T-helper 2 cell treated with Interferon-gamma antibody and Interleukin-4, amounts not matched to agents 100 ng/mL and 5 ng/mL, for 36 hours (primary cell): ENCODE measurements at regions not wholly inside any gene's neighbourhood (a gene's known extent, or its start where the extent isn't known, plus 50 kb on each side); places are given as distances from the start of the nearest gene placed in this dataset.
"Not testable (repeated sequence)": the region's sequence is repeated elsewhere in the genome, so short reads cannot be mapped to it uniquely, and the experiment has no call there.

Experiments
- intact Hi-C: fragments of 100-400 bp; cut with micrococcal nuclease; formaldehyde crosslinking; loops from one replicate; pipeline ENCODE4 v1.15.1; 2023

DNA sequence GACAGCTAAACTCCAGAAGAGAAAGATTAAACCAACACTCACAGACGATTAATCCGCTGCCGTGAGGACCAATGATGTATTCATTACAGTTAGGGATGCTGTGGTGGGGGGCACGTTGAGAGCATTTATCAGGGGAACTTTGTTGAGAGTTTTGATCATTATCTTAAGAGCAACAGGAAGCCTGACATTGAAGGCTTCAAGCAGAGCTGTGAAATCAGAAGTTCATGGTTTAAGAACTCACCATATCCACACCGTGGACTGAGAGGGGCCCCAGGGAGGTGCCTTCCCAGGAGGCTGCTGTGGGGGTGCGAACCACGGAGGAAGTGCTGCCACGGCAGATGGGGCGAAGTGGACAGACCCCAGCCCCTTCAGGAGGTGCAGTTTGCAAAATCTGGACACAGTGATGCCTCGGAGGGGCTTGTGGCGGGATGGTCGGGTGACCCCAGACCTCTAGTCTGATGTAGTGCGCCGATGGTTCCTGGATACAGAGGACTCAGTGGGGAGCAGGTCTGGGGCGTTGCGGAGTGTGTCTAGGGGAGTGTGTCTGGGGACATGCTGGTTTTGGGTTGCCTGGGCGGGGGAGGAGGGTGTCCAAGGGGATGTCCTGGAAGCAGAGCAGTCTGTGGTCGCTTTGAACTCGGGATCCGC is 73.0 kb downstream of the DIO3 start:
- intact Hi-C loops = no loop called here

GRCh38 chr14:101634850-101635748 is 73.8 kb downstream of the DIO3 start:
- intact Hi-C loops = no loop called here

DNA sequence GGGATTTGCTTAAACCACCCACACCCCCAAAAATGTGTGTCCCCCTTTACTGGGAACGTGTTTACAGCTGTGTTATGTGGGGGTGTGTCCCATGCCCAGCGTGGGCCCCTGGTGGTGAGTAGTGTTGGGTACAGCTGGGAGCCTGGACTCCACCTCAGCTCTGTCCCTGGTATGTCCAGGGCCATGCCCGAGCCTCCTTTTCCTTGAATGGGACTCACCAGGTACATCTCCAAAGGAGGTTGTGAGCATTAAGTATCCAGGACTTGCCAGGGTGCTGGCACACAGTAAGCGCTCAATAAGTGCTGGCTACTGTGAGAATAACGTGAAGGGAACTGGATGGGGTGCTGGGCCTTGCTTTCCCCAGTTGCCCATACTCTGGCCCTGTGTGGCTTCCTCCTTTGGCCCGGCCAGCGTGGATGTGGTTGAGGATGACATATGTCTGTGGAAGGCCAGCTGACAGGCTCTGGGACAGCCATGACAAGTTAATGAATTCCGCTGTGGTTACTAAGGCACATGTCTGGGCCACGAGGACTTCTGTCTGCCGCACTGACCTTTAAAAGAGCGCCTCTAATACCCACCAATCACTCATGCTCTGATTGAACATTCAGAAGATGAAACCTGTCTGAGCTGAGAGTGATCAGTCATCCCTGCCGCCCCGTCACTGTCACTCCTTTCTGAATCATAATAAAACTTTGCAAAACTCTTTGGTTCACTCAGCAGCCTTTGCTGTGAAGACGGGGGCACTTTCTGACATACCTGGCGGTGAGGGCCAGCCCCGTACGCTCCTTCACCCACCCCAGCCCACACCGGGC is 74.7 kb downstream of the DIO3 start:
- intact Hi-C loops = no loop called here

- intact Hi-C loops = no loop called here
Observed at GRCh38 chr14:101639241-101639833, 78.0 kb downstream of the DIO3 start.

GRCh38 chr14:101643651-101644050 is 82.4 kb downstream of the DIO3 start:
- intact Hi-C loops = no loop called here

DNA sequence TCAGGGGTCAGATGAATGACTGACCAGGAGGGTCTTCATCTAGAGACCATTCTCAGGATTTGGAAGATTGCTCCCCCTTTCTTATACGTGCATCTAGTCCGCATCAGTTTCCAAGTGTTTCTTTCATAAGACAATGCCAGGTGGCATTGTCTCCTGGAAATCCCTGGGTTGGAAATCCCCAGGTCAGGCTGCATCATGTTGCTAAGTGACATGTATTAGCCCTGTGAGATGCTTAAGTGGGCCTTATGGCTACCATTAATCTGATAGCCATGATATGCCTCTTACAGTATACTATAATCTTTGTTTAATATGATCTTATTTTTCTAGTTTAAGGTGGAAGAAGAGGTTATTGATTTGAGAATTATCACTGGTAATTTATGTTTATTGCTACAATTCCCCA is 92.8 kb downstream of the DIO3 start:
- intact Hi-C loops = no loop called here

DNA sequence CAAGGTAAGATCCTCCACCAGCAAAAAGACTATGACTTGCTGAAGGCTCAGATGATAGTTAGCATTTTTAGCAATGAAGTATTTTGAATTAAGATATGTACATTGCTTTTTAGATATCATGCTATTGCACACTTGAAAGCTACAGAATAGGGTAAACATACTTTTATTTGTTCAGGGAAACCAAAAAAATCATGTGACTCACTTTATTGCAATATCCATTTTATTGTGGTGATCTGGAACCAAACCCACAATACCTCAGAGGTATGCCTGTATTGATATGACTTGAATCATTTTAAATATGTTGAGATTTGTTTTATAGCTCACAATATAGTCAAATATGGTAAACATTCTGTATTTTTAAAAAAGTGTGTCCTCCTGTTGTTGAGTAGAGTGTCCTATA is 96.1 kb downstream of the DIO3 start:
- intact Hi-C loops = no loop called here

DNA sequence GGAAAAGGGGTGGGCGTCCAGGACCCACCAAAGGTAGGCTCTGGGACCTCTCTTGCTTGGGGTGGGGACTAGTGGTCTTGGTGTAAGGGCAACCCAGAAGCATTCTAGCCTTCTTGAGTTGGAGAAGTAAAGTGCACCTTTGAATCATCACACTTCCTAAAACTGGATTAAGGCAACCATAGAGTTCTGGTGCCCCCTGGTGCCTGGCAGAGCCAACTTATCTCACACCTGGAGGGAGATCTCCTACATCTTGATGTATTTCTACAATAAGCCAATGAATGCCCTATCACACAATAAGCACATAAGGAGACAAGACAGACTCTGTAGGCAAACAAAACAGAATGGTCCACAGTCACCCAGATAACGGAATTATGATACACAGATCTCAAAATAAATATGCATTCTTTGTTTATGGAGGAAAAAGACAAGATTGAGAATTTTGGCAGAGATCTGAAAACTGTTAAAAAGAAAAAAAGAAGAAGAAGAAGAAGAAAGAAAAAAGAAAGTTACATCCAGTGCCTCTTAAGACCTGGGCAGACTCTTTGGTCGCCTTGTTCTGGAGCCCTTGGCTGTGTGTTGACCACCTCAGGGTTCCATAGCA is 95.9 kb upstream of the PPP2R5C start:
- intact Hi-C loops = no loop called here

DNA sequence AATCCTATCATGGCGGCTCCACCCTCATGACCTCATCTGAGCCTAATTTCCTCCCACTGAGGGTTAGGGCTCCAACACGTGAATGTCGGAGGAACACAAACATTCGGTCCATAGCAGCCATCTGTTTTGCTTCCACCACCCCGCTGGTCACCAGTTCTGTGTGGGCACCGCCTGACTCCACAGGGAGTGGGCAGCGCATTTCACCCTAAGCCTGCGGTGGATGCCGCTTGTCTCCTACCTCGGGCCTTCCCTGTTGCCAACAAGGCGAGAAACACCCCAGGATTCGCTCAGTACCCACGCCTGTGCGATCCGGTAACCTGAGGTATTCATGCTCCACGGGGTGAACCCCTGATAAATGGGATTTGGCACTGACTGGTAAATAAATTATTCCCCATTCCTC is 95.2 kb upstream of the PPP2R5C start:
- intact Hi-C loops = no loop called here

GRCh38 chr14:101669629-101670028 is 91.9 kb upstream of the PPP2R5C start:
- intact Hi-C loops = no loop called here

DNA sequence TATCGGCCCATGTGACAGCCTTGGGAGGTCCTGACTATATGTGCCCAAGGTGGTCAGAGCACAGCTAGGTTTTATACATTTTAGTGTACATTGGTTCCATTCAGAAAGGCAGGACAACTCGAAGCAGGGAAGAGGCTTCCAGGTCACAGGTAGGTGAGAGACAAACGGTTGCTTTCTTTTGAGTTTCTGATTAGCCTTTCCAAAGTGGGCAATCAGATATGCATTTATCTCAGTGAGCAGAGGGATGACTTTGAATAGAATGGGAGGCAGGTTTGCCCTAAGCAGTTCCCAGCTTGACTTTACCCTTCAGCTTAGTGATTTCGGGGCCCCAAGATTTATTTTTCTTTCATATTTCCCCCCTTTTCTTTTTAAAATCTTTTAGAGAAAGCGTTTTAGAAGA is 87.6 kb upstream of the PPP2R5C start:
- intact Hi-C loops = no loop called here

DNA sequence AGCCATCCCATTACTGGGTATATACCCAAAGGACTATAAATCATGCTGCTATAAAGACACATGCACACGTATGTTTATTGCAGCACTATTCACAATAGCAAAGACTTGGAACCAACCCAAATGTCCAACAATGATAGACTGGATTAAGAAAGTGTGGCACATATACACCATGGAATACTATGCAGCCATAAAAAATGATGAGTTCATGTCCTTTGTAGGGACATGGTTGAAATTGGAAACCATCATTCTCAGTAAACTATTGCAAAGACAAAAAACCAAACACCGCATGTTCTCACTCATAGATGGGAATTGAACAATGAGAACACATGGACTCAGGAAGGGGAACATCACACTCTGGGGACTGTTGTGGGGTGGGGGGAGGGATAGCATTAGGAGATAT is 85.7 kb upstream of the PPP2R5C start:
- intact Hi-C loops = not testable (repeated sequence)

DNA sequence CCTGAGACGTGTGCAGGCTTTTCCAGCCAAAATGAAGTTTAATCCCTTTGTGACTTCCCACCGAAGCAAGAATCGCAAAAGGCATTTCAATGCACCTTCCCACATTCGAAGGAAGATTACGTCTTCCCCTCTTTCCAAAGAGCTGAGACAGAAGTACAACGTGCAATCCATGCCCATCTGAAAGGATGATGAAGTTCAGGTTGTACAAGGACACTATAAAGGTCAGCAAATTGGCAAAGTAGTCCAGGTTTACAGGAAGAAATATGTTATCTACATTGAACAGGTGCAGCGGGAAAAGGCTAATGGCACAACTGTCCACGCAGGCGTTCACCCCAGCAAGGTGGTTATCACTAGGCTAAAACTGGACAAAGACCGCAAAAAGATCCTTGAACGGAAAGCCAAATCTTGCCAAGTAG is 83.6 kb upstream of the PPP2R5C start:
- intact Hi-C loops = not testable (repeated sequence)

DNA sequence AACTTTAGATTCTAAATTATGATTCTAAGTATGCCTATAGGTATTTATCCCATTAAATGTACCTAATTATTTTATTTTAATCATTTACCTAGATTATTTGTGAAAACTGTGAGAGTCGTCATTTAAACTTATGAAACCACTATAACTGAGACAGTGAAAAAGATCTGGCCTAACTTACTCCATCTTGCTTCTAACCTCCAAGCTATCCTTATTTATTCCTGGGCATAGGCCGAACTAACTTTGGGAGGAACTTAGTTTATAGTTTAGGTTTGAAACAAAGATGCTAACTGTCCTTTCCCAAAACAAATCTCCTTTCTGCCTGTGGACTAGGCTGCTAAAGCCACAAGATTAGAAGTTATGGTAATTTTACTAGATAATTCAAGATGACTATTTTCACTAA is 79.7 kb upstream of the PPP2R5C start:
- intact Hi-C loops = no loop called here

GRCh38 chr14:101683365-101683764 is 78.1 kb upstream of the PPP2R5C start:
- intact Hi-C loops = no loop called here

- intact Hi-C loops = no loop called here
Observed at GRCh38 chr14:101687756-101688546, 73.6 kb upstream of the PPP2R5C start.

DNA sequence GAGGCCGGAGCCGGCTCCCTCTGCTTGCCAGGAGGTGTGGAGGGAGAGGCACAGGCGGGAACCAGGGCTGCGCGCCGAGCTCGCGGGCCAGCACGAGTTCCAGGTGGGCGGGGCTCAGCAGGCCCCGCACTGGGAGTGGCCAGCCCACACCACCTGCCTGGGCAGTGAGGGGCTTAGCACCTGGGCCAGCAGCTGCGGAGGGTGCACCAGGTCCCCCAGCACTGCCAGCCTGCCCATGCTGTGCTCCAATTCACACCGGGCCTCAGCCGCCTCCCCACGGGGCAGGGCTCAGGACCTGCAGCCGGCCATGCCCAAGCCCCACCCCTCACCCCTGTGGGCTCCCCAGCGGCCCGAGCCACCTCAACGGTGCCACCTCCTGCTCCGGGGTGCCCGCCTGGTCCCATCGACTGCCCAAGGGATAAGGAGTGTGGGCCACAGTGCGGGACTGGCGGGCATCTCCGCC is 72.4 kb upstream of the PPP2R5C start:
- intact Hi-C loops = no loop called here

DNA sequence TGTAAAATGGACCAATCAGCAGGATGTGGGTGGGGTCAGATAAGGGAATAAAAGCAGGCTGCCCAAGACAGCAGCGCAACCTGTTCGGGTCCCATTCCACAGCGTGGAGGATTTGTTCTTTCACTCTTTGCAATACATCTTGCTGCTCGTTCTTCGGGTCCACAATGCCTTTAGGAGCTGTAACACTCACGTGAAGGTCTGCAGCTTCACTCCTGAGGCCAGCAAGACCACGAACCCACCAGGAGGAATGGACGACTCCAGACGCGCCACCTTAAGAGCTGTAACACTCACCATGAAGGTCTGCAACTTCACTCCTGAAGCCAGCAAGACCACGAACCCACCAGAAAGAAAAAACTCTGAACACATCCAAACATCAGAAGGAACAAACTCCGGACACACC is 71.5 kb upstream of the PPP2R5C start:
- intact Hi-C loops = not testable (repeated sequence)

DNA sequence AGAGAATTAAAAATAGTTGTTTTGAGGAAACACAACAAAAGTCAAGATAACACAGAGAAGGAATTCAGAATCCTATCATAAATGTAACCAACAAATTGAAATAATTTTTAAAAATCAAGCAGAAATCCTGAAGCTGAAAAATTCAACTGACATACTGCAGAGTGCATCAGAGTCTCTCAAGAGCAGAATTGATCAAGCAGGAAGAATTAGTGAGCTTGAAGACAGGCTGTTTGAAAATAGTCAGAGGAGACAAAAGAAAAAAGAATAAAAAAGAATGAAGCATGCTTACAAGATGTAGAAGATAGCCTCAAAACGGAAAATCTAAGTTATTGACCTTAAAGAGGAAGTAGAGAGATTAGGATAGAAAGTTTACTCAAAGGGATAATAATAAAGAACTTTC is 65.8 kb upstream of the PPP2R5C start:
- intact Hi-C loops = no loop called here

DNA sequence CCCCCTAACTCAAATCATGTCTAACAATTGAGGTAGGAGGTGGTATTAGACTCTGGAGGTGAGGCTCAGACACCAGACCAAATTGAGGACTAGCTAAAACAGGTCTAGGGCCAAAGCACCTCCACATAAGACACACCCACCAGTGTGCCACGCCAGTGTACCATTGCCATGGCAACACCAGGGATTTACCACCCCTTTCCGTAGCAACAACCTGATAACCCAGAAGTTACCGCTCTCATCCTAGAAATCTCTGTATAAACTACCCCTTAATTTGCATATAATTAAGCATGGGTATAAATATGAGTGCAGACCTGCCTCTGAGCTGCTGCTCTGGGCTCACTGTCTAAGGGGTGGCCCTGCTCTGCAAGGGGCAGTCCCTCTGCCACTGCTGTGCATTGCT is 57.4 kb upstream of the PPP2R5C start:
- intact Hi-C loops = no loop called here
